ENCODE measurements at regions not wholly inside any gene's neighbourhood (a gene's known extent, or its start where the extent isn't known, plus 50 kb on each side); places are given as distances from the start of the nearest gene placed in this dataset.

DNA sequence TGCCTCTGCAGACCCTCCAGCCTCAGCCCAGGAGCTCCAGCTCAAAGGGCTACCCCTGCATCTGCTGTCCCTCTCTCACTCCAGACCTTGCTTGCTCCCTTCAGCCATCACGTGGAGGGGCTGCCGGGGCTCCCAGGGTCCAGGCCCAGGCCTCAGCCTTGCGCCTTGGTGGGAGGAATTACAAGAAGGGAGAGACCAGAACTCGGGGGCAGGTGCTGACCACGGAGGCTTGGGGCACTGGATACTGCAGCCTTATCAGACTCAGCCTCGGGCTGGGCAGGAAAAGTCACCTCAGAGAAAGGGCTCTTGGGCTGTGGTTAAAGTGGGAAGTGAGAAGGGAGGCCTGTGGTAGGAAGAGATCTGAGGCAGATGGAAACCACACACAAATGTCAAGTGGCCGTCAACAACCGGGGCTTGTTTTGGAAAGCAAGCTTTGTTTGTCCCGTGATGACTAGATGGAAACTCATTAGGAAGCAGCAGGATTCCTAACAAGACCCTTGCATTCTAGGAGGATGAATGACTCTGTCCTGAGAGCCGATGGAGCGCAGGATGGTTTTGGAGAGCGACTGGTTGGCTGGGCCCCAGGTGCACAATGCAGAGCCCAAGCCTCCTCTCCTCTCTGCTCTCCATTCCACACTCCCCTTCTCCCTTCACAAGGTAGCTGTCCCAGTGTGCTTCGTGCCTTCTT, 1321.7 kb downstream of the TBC1D22A start:
- DNase-seq, result no peak
- Histone ChIP-seq H3K9me3 (ENCODE audit: control insufficient read depth, low read length) (no peaks in the 10 kb centered on the region), H3K27ac (ENCODE audit: insufficient read depth, low read length, poor library complexity, severe bottlenecking) (no peak overlapping the region), H3K36me3 (ENCODE audit: control insufficient read depth, insufficient read depth, low read length) (no peaks in the 10 kb centered on the region), H3K4me3 (ENCODE audit: insufficient read depth, low read depth, low read length, poor library complexity, severe bottlenecking) (no peak overlapping the region), H3K4me1 (ENCODE audit: control insufficient read depth, insufficient read depth, low read length, poor library complexity, severe bottlenecking) (no peaks in the 10 kb centered on the region), H3K27me3 (replicated peaks; ENCODE audit: control insufficient read depth, insufficient read depth, low read length, poor library complexity, severe bottlenecking) (no peaks in the 10 kb centered on the region)

DNA sequence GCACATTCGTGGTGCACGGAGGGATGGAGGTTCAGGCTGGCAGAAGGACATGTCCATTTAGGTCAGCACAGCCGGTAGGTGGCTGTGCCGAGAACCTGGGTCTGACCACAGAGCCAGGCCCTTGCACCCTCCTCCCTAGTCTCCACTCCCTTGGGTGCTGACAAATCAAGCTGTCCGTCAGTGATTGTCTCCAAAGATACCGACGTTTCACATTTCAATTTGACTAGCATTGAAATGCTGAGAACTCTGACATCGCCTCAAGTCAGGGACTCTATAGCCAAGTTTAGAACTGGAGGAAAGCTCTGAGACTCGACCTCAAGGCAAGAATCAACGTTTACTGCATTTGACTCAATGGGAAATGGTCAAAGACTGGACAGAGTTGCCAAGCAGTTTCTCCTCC, 1321.1 kb downstream of the TBC1D22A start:
- no peak for DNase-seq
- H3K36me3 ChIP-seq (ENCODE audit: control insufficient read depth, insufficient read depth, low read length), result no peaks in the 10 kb centered on the region
- no peaks in the 10 kb centered on the region for H3K9me3 ChIP-seq (ENCODE audit: control insufficient read depth, low read length)
- H3K27ac ChIP-seq (ENCODE audit: insufficient read depth, low read length, poor library complexity, severe bottlenecking), result no peak overlapping the region
- no peaks in the 10 kb centered on the region for H3K27me3 ChIP-seq (replicated peaks; ENCODE audit: control insufficient read depth, insufficient read depth, low read length, poor library complexity, severe bottlenecking)
- H3K4me1 ChIP-seq (ENCODE audit: control insufficient read depth, insufficient read depth, low read length, poor library complexity, severe bottlenecking), result no peaks in the 10 kb centered on the region
- H3K4me3 ChIP-seq (ENCODE audit: insufficient read depth, low read depth, low read length, poor library complexity, severe bottlenecking), result no peak overlapping the region

DNA sequence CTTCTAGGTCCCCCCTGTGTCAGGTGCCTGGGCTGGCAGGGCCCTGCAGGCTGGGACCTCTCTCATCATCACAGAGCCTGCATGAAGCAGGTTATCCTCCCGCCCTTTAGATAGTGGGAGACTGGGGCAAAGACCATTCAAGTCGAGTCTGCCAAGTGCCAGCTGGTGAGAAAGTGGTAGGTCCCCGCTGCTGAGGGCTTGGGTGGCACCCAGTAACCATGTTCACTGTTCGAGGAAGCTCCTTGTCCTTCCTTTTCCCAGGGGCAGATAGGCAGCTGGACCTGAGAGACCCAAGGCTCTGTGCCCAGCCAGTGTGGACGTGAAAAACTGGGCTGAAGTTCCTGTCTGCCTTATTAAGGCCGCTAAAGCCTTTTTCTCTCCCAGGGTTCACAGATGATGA, 1319.8 kb downstream of the TBC1D22A start:
- H3K27me3 ChIP-seq (replicated peaks; ENCODE audit: control insufficient read depth, insufficient read depth, low read length, poor library complexity, severe bottlenecking), result no peaks in the 10 kb centered on the region
- H3K4me3 ChIP-seq (ENCODE audit: insufficient read depth, low read depth, low read length, poor library complexity, severe bottlenecking), result no peak overlapping the region
- no peaks in the 10 kb centered on the region for H3K36me3 ChIP-seq (ENCODE audit: control insufficient read depth, insufficient read depth, low read length)
- no peaks in the 10 kb centered on the region for H3K4me1 ChIP-seq (ENCODE audit: control insufficient read depth, insufficient read depth, low read length, poor library complexity, severe bottlenecking)
- DNase-seq, result no peak
- H3K9me3 ChIP-seq (ENCODE audit: control insufficient read depth, low read length), result no peaks in the 10 kb centered on the region
- H3K27ac ChIP-seq (ENCODE audit: insufficient read depth, low read length, poor library complexity, severe bottlenecking), result no peak overlapping the region

DNA sequence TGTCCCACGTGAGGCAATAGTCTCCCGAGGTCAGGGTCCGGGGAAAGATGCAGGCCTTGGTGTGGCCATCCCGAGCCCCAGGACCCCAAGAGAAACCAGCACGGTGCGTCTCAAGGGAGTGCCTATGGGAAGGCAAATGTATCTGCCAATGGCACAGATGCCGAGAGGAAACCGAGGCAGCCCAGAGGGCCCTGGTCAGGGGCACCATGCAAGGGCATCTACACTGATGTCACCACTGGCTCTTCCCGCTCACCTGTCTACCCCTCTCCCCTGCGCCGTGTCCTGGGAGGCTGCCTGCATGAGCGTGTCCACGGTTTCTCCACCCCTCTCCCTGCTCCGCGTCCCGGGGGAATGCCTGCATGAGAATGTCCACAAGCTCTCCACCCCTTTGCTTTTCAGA, 1318.8 kb downstream of the TBC1D22A start:
- H3K4me3 ChIP-seq (ENCODE audit: insufficient read depth, low read depth, low read length, poor library complexity, severe bottlenecking), result no peak overlapping the region
- no peaks in the 10 kb centered on the region for H3K36me3 ChIP-seq (ENCODE audit: control insufficient read depth, insufficient read depth, low read length)
- H3K4me1 ChIP-seq (ENCODE audit: control insufficient read depth, insufficient read depth, low read length, poor library complexity, severe bottlenecking), result no peaks in the 10 kb centered on the region
- no peak overlapping the region for H3K27ac ChIP-seq (ENCODE audit: insufficient read depth, low read length, poor library complexity, severe bottlenecking)
- H3K27me3 ChIP-seq (replicated peaks; ENCODE audit: control insufficient read depth, insufficient read depth, low read length, poor library complexity, severe bottlenecking), result no peaks in the 10 kb centered on the region
- H3K9me3 ChIP-seq (ENCODE audit: control insufficient read depth, low read length), result no peaks in the 10 kb centered on the region
- no peak for DNase-seq

DNA sequence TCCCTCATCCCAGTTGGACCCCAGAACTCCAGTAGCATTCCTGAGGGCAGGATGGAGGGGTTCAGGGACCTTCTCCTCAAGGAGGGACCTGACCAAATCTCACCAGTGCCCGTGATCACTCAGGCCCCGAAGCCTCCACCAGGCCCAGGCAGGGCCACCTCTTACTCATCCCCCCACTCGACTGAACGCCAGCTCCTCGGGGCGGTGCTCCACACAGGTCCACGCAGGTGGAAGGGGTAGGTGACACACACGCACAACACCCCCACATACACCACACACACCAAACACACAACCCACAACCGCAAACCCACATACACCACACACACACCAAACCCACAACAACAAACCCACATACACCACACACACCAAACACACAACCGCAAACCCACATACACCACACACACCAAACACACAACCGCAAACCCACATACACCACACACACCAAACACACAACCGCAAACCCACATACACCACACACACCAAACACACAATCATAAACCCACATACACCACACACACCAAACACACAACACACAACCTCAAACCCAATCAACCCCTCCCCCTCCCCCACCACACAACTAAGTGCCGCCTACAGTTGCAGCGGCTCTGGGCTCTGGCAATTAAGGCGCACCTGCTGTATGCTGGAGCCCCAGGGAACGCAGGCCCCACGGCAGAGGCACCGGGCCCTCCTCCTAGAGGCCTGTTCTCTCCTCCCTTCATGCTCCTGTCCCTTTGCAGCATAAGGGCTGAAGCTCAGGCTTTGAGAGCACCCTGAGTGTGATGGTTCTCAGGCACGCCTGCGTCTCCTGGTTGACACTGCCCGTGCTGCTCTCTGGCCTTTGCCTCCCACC, 1318.1 kb downstream of the TBC1D22A start:
- no peak overlapping the region for H3K4me3 ChIP-seq (ENCODE audit: insufficient read depth, low read depth, low read length, poor library complexity, severe bottlenecking)
- H3K27ac ChIP-seq (ENCODE audit: insufficient read depth, low read length, poor library complexity, severe bottlenecking), result no peak overlapping the region
- DNase-seq, result no peak
- no peaks in the 10 kb centered on the region for H3K9me3 ChIP-seq (ENCODE audit: control insufficient read depth, low read length)
- H3K27me3 ChIP-seq (replicated peaks; ENCODE audit: control insufficient read depth, insufficient read depth, low read length, poor library complexity, severe bottlenecking), result no peaks in the 10 kb centered on the region
- H3K36me3 ChIP-seq (ENCODE audit: control insufficient read depth, insufficient read depth, low read length), result no peaks in the 10 kb centered on the region
- H3K4me1 ChIP-seq (ENCODE audit: control insufficient read depth, insufficient read depth, low read length, poor library complexity, severe bottlenecking), result no peaks in the 10 kb centered on the region

DNA sequence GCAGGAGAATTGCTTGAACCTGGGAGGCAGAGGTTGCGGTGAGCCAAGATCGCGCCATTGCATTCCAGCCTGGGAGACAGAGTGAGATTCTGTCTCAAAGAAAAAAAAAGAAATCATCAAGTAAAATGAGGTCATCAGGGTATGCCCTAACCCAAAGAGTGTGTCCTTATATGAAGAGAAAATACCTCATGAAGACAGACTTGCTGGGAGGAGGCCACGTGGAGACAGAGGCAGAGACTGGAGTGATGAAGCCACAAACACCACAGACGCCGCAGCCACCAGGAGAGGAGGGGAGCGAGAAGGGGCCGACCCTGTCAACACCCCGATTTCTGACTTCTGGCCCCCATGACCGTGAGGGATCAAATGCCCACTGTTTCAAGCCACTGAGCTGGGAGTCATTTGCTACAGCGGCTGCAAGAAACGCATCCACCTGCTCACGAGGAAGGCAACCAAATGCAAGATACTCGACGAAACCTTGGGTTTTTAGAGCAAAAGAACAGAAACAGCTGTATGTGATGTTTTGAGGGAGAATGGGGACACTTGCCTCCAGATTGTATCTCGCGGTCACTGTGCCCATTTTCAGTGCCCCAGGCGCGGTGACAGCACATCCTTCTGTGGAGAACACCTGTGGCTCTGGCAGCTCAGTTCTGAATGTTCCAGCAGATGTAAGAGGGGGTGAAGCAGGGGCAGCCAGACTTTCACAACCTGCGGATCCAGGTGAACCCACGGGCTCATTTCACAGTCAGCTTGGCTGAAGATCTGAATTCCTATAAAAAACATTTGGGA, 1317.2 kb downstream of the TBC1D22A start:
- no peak for DNase-seq
- Histone ChIP-seq H3K4me3 (ENCODE audit: insufficient read depth, low read depth, low read length, poor library complexity, severe bottlenecking) (no peak overlapping the region), H3K27me3 (replicated peaks; ENCODE audit: control insufficient read depth, insufficient read depth, low read length, poor library complexity, severe bottlenecking) (no peaks in the 10 kb centered on the region), H3K27ac (ENCODE audit: insufficient read depth, low read length, poor library complexity, severe bottlenecking) (no peak overlapping the region), H3K4me1 (ENCODE audit: control insufficient read depth, insufficient read depth, low read length, poor library complexity, severe bottlenecking) (no peaks in the 10 kb centered on the region), H3K36me3 (ENCODE audit: control insufficient read depth, insufficient read depth, low read length) (no peaks in the 10 kb centered on the region), H3K9me3 (ENCODE audit: control insufficient read depth, low read length) (no peaks in the 10 kb centered on the region)

DNA sequence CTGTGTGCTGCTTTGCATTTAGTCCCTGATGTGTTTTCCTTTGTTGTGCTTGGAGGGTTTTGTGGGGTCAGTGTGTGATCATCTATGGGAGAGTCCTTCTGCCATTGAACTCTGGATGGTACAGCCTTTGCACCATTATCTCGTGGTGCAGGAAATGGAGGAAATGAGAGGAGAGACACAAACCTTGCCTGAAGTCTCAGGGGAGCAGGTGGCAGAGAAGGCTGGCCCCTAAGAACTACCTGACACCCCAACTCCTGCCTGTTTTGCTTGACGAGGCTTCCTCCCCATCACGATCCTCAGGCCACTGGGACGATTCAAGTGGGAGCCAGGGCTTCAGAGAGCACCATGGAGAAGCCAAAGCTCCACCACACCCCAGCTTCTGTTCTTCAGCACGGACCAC, 1316.4 kb downstream of the TBC1D22A start:
- DNase-seq, result no peak
- H3K9me3 ChIP-seq (ENCODE audit: control insufficient read depth, low read length), result no peaks in the 10 kb centered on the region
- H3K27me3 ChIP-seq (replicated peaks; ENCODE audit: control insufficient read depth, insufficient read depth, low read length, poor library complexity, severe bottlenecking), result no peaks in the 10 kb centered on the region
- no peak overlapping the region for H3K4me3 ChIP-seq (ENCODE audit: insufficient read depth, low read depth, low read length, poor library complexity, severe bottlenecking)
- H3K4me1 ChIP-seq (ENCODE audit: control insufficient read depth, insufficient read depth, low read length, poor library complexity, severe bottlenecking), result no peaks in the 10 kb centered on the region
- no peak overlapping the region for H3K27ac ChIP-seq (ENCODE audit: insufficient read depth, low read length, poor library complexity, severe bottlenecking)
- no peaks in the 10 kb centered on the region for H3K36me3 ChIP-seq (ENCODE audit: control insufficient read depth, insufficient read depth, low read length)

DNA sequence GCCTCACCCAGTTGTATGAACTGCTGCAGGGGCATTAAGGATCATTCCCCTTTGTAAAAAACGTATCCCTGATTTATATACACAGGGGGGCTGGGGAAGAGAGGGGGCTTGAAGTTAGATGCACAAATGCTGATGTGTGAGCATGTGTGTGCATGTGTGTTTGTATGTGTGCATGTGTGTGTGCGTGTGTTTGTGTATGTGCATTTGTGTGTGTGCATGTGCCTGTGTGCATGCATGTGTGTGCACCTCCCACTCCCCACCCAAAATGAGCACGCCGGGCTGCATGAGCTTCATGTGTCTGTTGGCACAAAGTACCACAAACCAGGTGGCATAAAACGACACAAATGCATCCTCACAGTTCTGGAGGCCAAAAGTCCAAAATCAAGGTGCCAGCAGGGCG, 1315.2 kb downstream of the TBC1D22A start:
- no peaks in the 10 kb centered on the region for H3K9me3 ChIP-seq (ENCODE audit: control insufficient read depth, low read length)

DNA sequence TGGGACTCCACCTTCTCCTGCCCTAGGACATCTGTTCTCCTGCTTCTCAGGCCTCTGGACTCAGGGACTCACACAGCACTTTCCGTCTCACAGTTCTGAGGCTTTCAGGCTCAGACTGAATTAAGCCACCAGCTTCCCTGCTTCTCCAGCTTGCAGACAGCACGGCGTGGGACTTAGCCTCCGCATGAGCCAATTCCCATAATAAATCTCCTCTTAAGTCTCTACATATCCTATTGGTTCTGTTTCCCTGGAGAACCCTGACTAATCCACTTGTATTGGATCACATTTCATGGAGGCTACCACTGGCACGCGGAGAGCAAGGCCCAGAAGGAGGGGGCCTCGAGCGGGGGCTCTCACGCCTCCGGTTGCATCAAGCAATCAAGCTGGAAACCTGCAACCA, 1313.6 kb downstream of the TBC1D22A start:
- no peaks in the 10 kb centered on the region for H3K4me1 ChIP-seq (ENCODE audit: control insufficient read depth, insufficient read depth, low read length, poor library complexity, severe bottlenecking)
- no peaks in the 10 kb centered on the region for H3K27me3 ChIP-seq (replicated peaks; ENCODE audit: control insufficient read depth, insufficient read depth, low read length, poor library complexity, severe bottlenecking)
- DNase-seq, result no peak
- no peak overlapping the region for H3K27ac ChIP-seq (ENCODE audit: insufficient read depth, low read length, poor library complexity, severe bottlenecking)
- no peak overlapping the region for H3K4me3 ChIP-seq (ENCODE audit: insufficient read depth, low read depth, low read length, poor library complexity, severe bottlenecking)
- H3K9me3 ChIP-seq (ENCODE audit: control insufficient read depth, low read length), result no peaks in the 10 kb centered on the region
- no peaks in the 10 kb centered on the region for H3K36me3 ChIP-seq (ENCODE audit: control insufficient read depth, insufficient read depth, low read length)

More for the DNA sequence above, 1315.2 kb downstream of the TBC1D22A start:
- H3K27me3 ChIP-seq (replicated peaks; ENCODE audit: control insufficient read depth, insufficient read depth, low read length, poor library complexity, severe bottlenecking), result no peaks in the 10 kb centered on the region
- DNase-seq, result no peak
- no peak overlapping the region for H3K27ac ChIP-seq (ENCODE audit: insufficient read depth, low read length, poor library complexity, severe bottlenecking)
- H3K4me3 ChIP-seq (ENCODE audit: insufficient read depth, low read depth, low read length, poor library complexity, severe bottlenecking), result no peak overlapping the region
- H3K36me3 ChIP-seq (ENCODE audit: control insufficient read depth, insufficient read depth, low read length), result no peaks in the 10 kb centered on the region
- no peaks in the 10 kb centered on the region for H3K4me1 ChIP-seq (ENCODE audit: control insufficient read depth, insufficient read depth, low read length, poor library complexity, severe bottlenecking)

DNA sequence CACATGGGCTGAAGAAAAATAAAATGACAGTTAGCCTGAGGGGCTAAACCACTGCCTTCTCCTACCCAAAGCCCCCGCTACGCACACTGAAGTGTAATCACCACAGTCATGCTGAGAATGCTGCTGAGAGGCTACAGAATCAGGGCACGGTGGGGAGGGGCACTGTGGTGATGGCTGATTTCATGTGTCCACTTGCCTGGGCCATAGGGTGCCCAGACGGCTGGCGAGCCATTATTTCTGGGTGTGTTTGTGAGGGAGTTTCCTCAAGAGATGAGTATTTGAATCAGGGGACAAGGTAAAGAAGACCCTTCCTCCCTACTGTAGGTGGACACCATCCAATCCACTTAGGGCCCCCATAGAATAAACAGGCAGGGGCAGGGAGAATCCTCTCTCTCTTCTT, 1313.2 kb downstream of the TBC1D22A start:
- no peak overlapping the region for H3K4me3 ChIP-seq (ENCODE audit: insufficient read depth, low read depth, low read length, poor library complexity, severe bottlenecking)
- no peaks in the 10 kb centered on the region for H3K9me3 ChIP-seq (ENCODE audit: control insufficient read depth, low read length)
- no peaks in the 10 kb centered on the region for H3K27me3 ChIP-seq (replicated peaks; ENCODE audit: control insufficient read depth, insufficient read depth, low read length, poor library complexity, severe bottlenecking)
- no peaks in the 10 kb centered on the region for H3K36me3 ChIP-seq (ENCODE audit: control insufficient read depth, insufficient read depth, low read length)
- H3K27ac ChIP-seq (ENCODE audit: insufficient read depth, low read length, poor library complexity, severe bottlenecking), result no peak overlapping the region
- no peak for DNase-seq
- H3K4me1 ChIP-seq (ENCODE audit: control insufficient read depth, insufficient read depth, low read length, poor library complexity, severe bottlenecking), result no peaks in the 10 kb centered on the region
